H1 (cell line): ENCODE measurements at regions not wholly inside any gene's neighbourhood (a gene's known extent, or its start where the extent isn't known, plus 50 kb on each side); places are given as distances from the start of the nearest gene placed in this dataset.

ENCODE experiments used
- CHD7 ChIP-seq: fragments of 300-600 bp; sonication (generic); IDR thresholded peaks from 2 replicates; pipeline ENCODE4 v1.7.1; 2012; ENCODE audit warnings: low read length, moderate library complexity, mild to moderate bottlenecking, inconsistent platforms; ENCODE audit not compliant: insufficient replicate concordance
- NRF1 ChIP-seq: IDR thresholded peaks from 2 replicates; pipeline ENCODE4 v1.6.1; 2011; ENCODE audit warnings: mild to moderate bottlenecking, low read depth, low read length, improper control_type of control experiment

- no peak for TF ChIP-seq CHD7
- no peak for TF ChIP-seq NRF1
These were observed 223.4 kb upstream of the FOXQ1 start (continued) for GRCh38 chr6:1088492-1089001.
